H9 (cell line): ENCODE measurements at regions not wholly inside any gene's neighbourhood (a gene's known extent, or its start where the extent isn't known, plus 50 kb on each side); places are given as distances from the start of the nearest gene placed in this dataset.

Experiments used
- DNase-seq: peaks from one replicate; pipeline ENCODE4 v3.0.0-alpha.2; 2017
- H2AFZ ChIP-seq: one replicate; pipeline ENCODE4 v1.6.1; 2013; ENCODE audit warnings: mild to moderate bottlenecking, low read length, control low read depth, moderate library complexity
- H2AK5ac ChIP-seq: 2 replicates; pipeline ENCODE4 v1.6.1; 2013; ENCODE audit warnings: low read length, control low read depth, mixed read lengths; ENCODE audit not compliant: insufficient read length
- H2BK120ac ChIP-seq: one replicate; pipeline ENCODE4 v1.6.1; 2013; ENCODE audit warnings: low read depth, mild to moderate bottlenecking, low read length, control low read depth, inconsistent platforms; ENCODE audit not compliant: poor library complexity, severe bottlenecking
- H2BK12ac ChIP-seq: 2 replicates; pipeline ENCODE4 v1.6.1; 2013; ENCODE audit warnings: low read length, control low read depth, mixed read lengths, low read depth; ENCODE audit not compliant: insufficient read length
- H2BK15ac ChIP-seq: 2 replicates; pipeline ENCODE4 v1.6.1; 2013; ENCODE audit warnings: low read depth, low read length, control low read depth
- H2BK20ac ChIP-seq: one replicate; pipeline ENCODE4 v1.6.1; 2013; ENCODE audit warnings: low read depth, mild to moderate bottlenecking, low read length, control low read depth, inconsistent platforms; ENCODE audit not compliant: poor library complexity, severe bottlenecking
- H2BK5ac ChIP-seq: 2 replicates; pipeline ENCODE4 v1.6.1; 2013; ENCODE audit warnings: low read length, control low read depth, mixed read lengths; ENCODE audit not compliant: insufficient read length
- H3K14ac ChIP-seq: 2 replicates; pipeline ENCODE4 v1.6.1; 2013; ENCODE audit warnings: low read length, control low read depth; ENCODE audit not compliant: insufficient read depth
- H3K18ac ChIP-seq: 2 replicates; pipeline ENCODE4 v1.6.1; 2013; ENCODE audit warnings: low read depth, mild to moderate bottlenecking, mixed read lengths, low read length, control low read depth; ENCODE audit not compliant: insufficient read length
- H3K23ac ChIP-seq: 2 replicates; pipeline ENCODE4 v1.6.1; 2013; ENCODE audit warnings: low read length, control low read depth, mixed read lengths, low read depth; ENCODE audit not compliant: insufficient read length
- H3K23me2 ChIP-seq: 2 replicates; pipeline ENCODE4 v1.6.1; 2013; ENCODE audit warnings: low read depth, mild to moderate bottlenecking, mixed read lengths, low read length, control low read depth; ENCODE audit not compliant: insufficient read length, poor library complexity, severe bottlenecking
- H3K27ac ChIP-seq: 2 replicates; pipeline ENCODE4 v1.5.1; 2013; ENCODE audit warnings: low read length, control low read depth, mixed read lengths, low read depth; ENCODE audit not compliant: insufficient read length
- H3K27me3 ChIP-seq: 2 replicates; pipeline ENCODE4 v1.6.1; 2013; ENCODE audit warnings: low read length, control low read depth, inconsistent platforms; ENCODE audit not compliant: insufficient read depth
- H3K4ac ChIP-seq: 2 replicates; pipeline ENCODE4 v1.6.1; 2013; ENCODE audit warnings: low read depth, mild to moderate bottlenecking, control low read depth, inconsistent platforms, low read length, moderate library complexity
- H3K4me1 ChIP-seq: 2 replicates; pipeline ENCODE4 v1.6.1; 2013; ENCODE audit warnings: low read length, control low read depth, inconsistent platforms; ENCODE audit not compliant: insufficient read depth
- H3K4me2 ChIP-seq: 2 replicates; pipeline ENCODE4 v1.6.1; 2013; ENCODE audit warnings: low read length, control low read depth, mixed read lengths; ENCODE audit not compliant: insufficient read length, insufficient read depth
- H3K56ac ChIP-seq: 2 replicates; pipeline ENCODE4 v1.6.1; 2013; ENCODE audit warnings: low read depth, mild to moderate bottlenecking, mixed read lengths, low read length, control low read depth; ENCODE audit not compliant: insufficient read length
- H3K79me1 ChIP-seq: 2 replicates; pipeline ENCODE4 v1.6.1; 2013; ENCODE audit warnings: low read depth, mild to moderate bottlenecking, moderate library complexity, low read length, control low read depth, inconsistent platforms; ENCODE audit not compliant: insufficient read depth, poor library complexity, severe bottlenecking
- H3K79me2 ChIP-seq: 2 replicates; pipeline ENCODE4 v1.6.1; 2013; ENCODE audit warnings: low read length, control low read depth, inconsistent platforms; ENCODE audit not compliant: insufficient read depth
- H3K9ac ChIP-seq: 2 replicates; pipeline ENCODE4 v1.6.1; 2013; ENCODE audit warnings: low read length, control low read depth, mixed read lengths; ENCODE audit not compliant: insufficient read length; ENCODE audit errors: extremely low read depth
- H3K9me3 ChIP-seq: one replicate; pipeline ENCODE4 v1.6.1; 2013; ENCODE audit warnings: low read depth, low read length, inconsistent platforms; ENCODE audit not compliant: control insufficient read depth
- H3T11ph ChIP-seq: one replicate; pipeline ENCODE4 v1.6.1; 2013; ENCODE audit warnings: mild to moderate bottlenecking, low read length, control low read depth, inconsistent platforms
- H4K20me1 ChIP-seq: one replicate; pipeline ENCODE4 v1.6.1; 2013; ENCODE audit not compliant: control insufficient read depth, insufficient read length, insufficient read depth
- H4K5ac ChIP-seq: 2 replicates; pipeline ENCODE4 v1.6.1; 2013; ENCODE audit warnings: low read depth, mild to moderate bottlenecking, mixed read lengths, low read length, control low read depth; ENCODE audit not compliant: insufficient read length
- H4K8ac ChIP-seq: replicated peaks from 2 replicates; pipeline ENCODE4 v1.6.1; 2013; ENCODE audit warnings: low read length, control low read depth, mixed read lengths, low read depth; ENCODE audit not compliant: insufficient read length
- H4K91ac ChIP-seq: 2 replicates; pipeline ENCODE4 v1.6.1; 2013; ENCODE audit warnings: low read depth, mild to moderate bottlenecking, moderate library complexity, mixed read lengths, low read length, control low read depth; ENCODE audit not compliant: insufficient read length
- H3K27ac Mint-ChIP-seq, 3 experiments: 2 replicates in 2 of 3; 3 replicates in 1 of 3; pipeline ENCODE4 v1.8.0; 2020 to 2021; ENCODE audit warnings: mixed read lengths in 3 of 3, mild to moderate bottlenecking in 1 of 3, moderate library complexity in 1 of 3
- H3K27me3 Mint-ChIP-seq: 2 replicates; pipeline ENCODE4 v1.8.0; 2021; ENCODE audit warnings: low read depth, mild to moderate bottlenecking, moderate library complexity, mixed read lengths
- H3K36me3 Mint-ChIP-seq, 3 experiments: 2 replicates in 2 of 3; 3 replicates in 1 of 3; pipeline ENCODE4 v1.8.0; 2020 to 2021; ENCODE audit warnings: low read depth in 3 of 3, mixed read lengths in 3 of 3; ENCODE audit not compliant: insufficient read depth in 1 of 3
- H3K4me1 Mint-ChIP-seq, 2 experiments: 2 replicates each; pipeline ENCODE4 v1.8.0; 2020; ENCODE audit warnings: mixed read lengths in 2 of 2
- H3K4me3 Mint-ChIP-seq, 2 experiments: 2 replicates in 1 of 2; 3 replicates in 1 of 2; pipeline ENCODE4 v1.8.0; 2020 to 2021; ENCODE audit warnings: mild to moderate bottlenecking in 2 of 2, mixed read lengths in 2 of 2, moderate library complexity in 1 of 2
- H3K9me3 Mint-ChIP-seq, 2 experiments: 2 replicates in 1 of 2; 3 replicates in 1 of 2; pipeline ENCODE4 v1.8.0; 2020; ENCODE audit warnings: mild to moderate bottlenecking in 2 of 2, mixed read lengths in 2 of 2, moderate library complexity in 1 of 2
- CTCF ChIP-seq: fragments of 200-600 bp; sonication (generic); conservative IDR thresholded peaks from 3 replicates; pipeline ENCODE4 v1.8.0; 2021; ENCODE audit warnings: antibody characterized with exemption, mild to moderate bottlenecking
- WGBS: extraction: QIAGEN DNeasy Blood & Tissue Kit; methylation state at CpG from one replicate; pipeline ENCODE4 v1.1.7; 2013; ENCODE audit warnings: missing lambda C conversion rate, low lambda C conversion rate, mixed read lengths; ENCODE audit not compliant: insufficient read length; ENCODE audit errors: extremely low coverage; 5-methylcytosine and 5-hydroxymethylcytosine counted together

- no peaks in the 10 kb centered on the region for H3K79me1 ChIP-seq
- no peak overlapping the region for H2BK12ac ChIP-seq
- H3K9me3 ChIP-seq = no peaks in the 10 kb centered on the region
- H3K27ac ChIP-seq = no peak overlapping the region
- Mint-ChIP-seq H3K4me1 (peaks cover 3 to 10% of the 10 kb centered on the region in 2 experiments; a peak in 2 of 4 replicates), H3K27me3 (no peaks in the 10 kb centered on the region), H3K4me3 (no peak overlapping the region), H3K27ac (no peak overlapping the region), H3K9me3 (0 out of 5 replicates have a peak, but pooled peaks cover 0 to 4% of the 10 kb centered on the region in 2 experiments), H3K36me3 (peaks cover 0 to 6% (median 0%) of the 10 kb centered on the region in 3 experiments; a peak in 2 of 7 replicates)
- no peak overlapping the region for H2BK20ac ChIP-seq
- H3K4ac ChIP-seq = no peak overlapping the region
- H3K9ac ChIP-seq = no peak overlapping the region
- H2AK5ac ChIP-seq = no peak overlapping the region
- no peak for DNase-seq
- H3K56ac ChIP-seq = no peak overlapping the region
- H2BK120ac ChIP-seq = no peak overlapping the region
- no peak overlapping the region for H2AFZ ChIP-seq
- H3K79me2 ChIP-seq = no peaks in the 10 kb centered on the region
- no peak overlapping the region for H4K8ac ChIP-seq
- no peak overlapping the region for H2BK5ac ChIP-seq
- WGBS = no CpG with 5 or more reads among the region's 1 CpG
- no peaks in the 10 kb centered on the region for H4K20me1 ChIP-seq
- no peaks in the 10 kb centered on the region for H3K23me2 ChIP-seq
- H4K91ac ChIP-seq = no peak overlapping the region
- no peaks in the 10 kb centered on the region for H3K27me3 ChIP-seq
- H3K4me2 ChIP-seq = no peak overlapping the region
- TF ChIP-seq CTCF = no peak
- H3K14ac ChIP-seq = no peak overlapping the region
- H3K23ac ChIP-seq = no peak overlapping the region
- no peak overlapping the region for H3T11ph ChIP-seq
- H4K5ac ChIP-seq = no peak overlapping the region
- peaks cover 5% of the 10 kb centered on the region for H3K4me1 ChIP-seq
- H2BK15ac ChIP-seq = no peak overlapping the region
- no peak overlapping the region for H3K18ac ChIP-seq
These were observed 210.1 kb upstream of the CDH10 start for GRCh38 chr5:24854850-24855249.
